DND-41 (cell line): ENCODE measurements at regions not wholly inside any gene's neighbourhood (a gene's known extent, or its start where the extent isn't known, plus 50 kb on each side); places are given as distances from the start of the nearest gene placed in this dataset.

Source experiments
- EZH2 ChIP-seq: IDR thresholded peaks from 3 replicates; pipeline ENCODE4 v1.6.1; 2012; ENCODE audit warnings: borderline replicate concordance, low read depth, mild to moderate bottlenecking, moderate library complexity, low read length, inconsistent platforms; ENCODE audit not compliant: severe bottlenecking
- TF ChIP-seq, protein P1 (sequence below): IDR thresholded peaks from 2 replicates; pipeline ENCODE4 v1.5.1; 2012; ENCODE audit warnings: borderline replicate concordance, low read length, moderate library complexity, mild to moderate bottlenecking; ENCODE audit not compliant: poor library complexity, severe bottlenecking; ENCODE audit errors: extremely low read depth

GRCh38 chr10:108363576-108363975 is 1199.1 kb upstream of the SORCS1 start:
- TF ChIP-seq, protein P1, sequence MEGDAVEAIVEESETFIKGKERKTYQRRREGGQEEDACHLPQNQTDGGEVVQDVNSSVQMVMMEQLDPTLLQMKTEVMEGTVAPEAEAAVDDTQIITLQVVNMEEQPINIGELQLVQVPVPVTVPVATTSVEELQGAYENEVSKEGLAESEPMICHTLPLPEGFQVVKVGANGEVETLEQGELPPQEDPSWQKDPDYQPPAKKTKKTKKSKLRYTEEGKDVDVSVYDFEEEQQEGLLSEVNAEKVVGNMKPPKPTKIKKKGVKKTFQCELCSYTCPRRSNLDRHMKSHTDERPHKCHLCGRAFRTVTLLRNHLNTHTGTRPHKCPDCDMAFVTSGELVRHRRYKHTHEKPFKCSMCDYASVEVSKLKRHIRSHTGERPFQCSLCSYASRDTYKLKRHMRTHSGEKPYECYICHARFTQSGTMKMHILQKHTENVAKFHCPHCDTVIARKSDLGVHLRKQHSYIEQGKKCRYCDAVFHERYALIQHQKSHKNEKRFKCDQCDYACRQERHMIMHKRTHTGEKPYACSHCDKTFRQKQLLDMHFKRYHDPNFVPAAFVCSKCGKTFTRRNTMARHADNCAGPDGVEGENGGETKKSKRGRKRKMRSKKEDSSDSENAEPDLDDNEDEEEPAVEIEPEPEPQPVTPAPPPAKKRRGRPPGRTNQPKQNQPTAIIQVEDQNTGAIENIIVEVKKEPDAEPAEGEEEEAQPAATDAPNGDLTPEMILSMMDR: no peak
- TF ChIP-seq EZH2: no peak
